ENCODE measurements at regions not wholly inside any gene's neighbourhood (a gene's known extent, or its start where the extent isn't known, plus 50 kb on each side); places are given as distances from the start of the nearest gene placed in this dataset.

DNA sequence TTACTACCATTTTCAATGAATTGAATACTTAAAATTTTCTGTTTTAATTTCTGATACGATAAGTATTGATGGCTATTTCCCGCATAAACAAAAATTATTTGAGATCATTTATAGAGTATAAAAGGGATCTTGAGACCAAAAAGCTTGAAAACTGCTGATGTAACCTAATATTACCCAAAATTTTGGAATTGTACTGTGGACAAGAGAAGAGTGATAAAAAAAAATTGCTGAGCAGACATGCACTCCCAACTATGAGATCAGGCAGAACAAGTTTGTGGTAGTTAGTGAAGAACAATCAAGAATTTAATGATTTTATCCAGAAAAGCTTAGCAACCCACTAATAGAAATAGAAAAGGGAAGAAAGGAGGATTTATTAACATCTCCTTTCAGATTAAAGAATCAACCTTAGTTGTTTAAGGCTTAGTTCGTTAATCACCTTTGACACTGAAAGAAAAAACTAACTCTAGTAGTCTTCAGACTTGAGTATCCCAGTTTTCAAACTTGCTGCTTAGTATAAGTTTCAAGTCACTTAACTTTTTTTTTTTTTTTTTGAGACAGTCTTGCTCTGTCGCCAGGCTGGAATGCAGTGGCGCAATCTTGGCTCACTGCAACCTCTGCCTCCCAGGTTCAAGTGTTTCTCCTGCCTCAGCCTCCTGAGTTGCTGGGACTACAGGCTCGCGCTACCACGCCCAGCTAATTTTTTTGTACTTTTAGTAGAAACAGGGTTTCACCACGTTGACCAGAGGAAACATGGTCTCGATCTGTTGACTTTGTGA, 50.6 kb upstream of the ZC3HAV1 start:
- Histone ChIP-seq H3K36me3 (ENCODE audit: control insufficient read depth, insufficient read depth, low read length) (no peaks in the 10 kb centered on the region), H3K9me3 (ENCODE audit: control insufficient read depth, insufficient read depth, low read length) (peaks cover 8% of the 10 kb centered on the region), H3K4me3 (ENCODE audit: low read depth, low read length) (no peak overlapping the region), H3K27ac (ENCODE audit: low read depth, low read length) (no peak overlapping the region), H3K4me1 (ENCODE audit: control insufficient read depth, insufficient read depth, low read length) (no peaks in the 10 kb centered on the region), H3K27me3 (ENCODE audit: control insufficient read depth, insufficient read depth, low read length) (no peaks in the 10 kb centered on the region)
- 96% methylated on average over 5 of the region's 10 CpGs for WGBS (ENCODE audit: insufficient coverage)
- no peak for DNase-seq (ENCODE audit: low read depth in 4 of 6, low spot score in 6 of 6)

- Histone ChIP-seq H3K36me3 (ENCODE audit: control insufficient read depth, insufficient read depth, low read length) (peaks cover 3% of the 10 kb centered on the region), H3K27me3 (ENCODE audit: control insufficient read depth, insufficient read depth, low read length) (no peaks in the 10 kb centered on the region), H3K4me3 (ENCODE audit: low read depth, low read length) (no peak overlapping the region), H3K9me3 (ENCODE audit: control insufficient read depth, insufficient read depth, low read length) (no peaks in the 10 kb centered on the region), H3K4me1 (ENCODE audit: control insufficient read depth, insufficient read depth, low read length) (no peaks in the 10 kb centered on the region), H3K27ac (ENCODE audit: low read depth, low read length) (no peak overlapping the region)
- DNase-seq (ENCODE audit: low read depth in 4 of 6, low spot score in 6 of 6): no peak
- no CpG with 5 or more reads among the region's 3 CpGs for WGBS (ENCODE audit: insufficient coverage)
Observed at GRCh38 chr7:139168479-139168878, 59.0 kb upstream of the ZC3HAV1 start.

DNA sequence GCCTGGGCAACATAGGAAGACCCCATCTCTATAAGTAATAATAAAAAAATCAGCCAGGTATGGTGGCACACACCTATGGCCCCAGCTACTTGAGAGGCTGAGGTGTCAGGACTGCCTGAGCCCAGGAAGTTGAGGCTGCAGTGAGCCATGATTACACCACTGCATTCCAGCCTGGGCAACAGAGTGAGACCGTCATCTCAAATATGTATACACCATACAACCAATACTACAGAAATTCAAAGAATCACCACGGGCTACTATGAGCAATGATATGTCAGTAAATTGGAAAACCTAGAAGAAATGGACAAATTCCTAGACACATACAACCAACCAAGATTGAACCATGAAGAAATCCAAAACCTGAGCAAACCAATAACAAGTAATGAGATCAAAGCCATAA, 60.3 kb upstream of the ZC3HAV1 start:
- no peaks in the 10 kb centered on the region for H3K27me3 ChIP-seq (ENCODE audit: control insufficient read depth, insufficient read depth, low read length)
- no CpG with 5 or more reads among the region's 2 CpGs for WGBS (ENCODE audit: insufficient coverage)
- no peak overlapping the region for H3K27ac ChIP-seq (ENCODE audit: low read depth, low read length)
- H3K9me3 ChIP-seq (ENCODE audit: control insufficient read depth, insufficient read depth, low read length): no peaks in the 10 kb centered on the region
- no peaks in the 10 kb centered on the region for H3K4me1 ChIP-seq (ENCODE audit: control insufficient read depth, insufficient read depth, low read length)
- DNase-seq (ENCODE audit: low read depth in 4 of 6, low spot score in 6 of 6): no peak
- H3K36me3 ChIP-seq (ENCODE audit: control insufficient read depth, insufficient read depth, low read length): peaks cover 7% of the 10 kb centered on the region
- H3K4me3 ChIP-seq (ENCODE audit: low read depth, low read length): no peak overlapping the region

GRCh38 chr7:139172775-139173174, 58.3 kb upstream of the UBN2 start:
- H3K36me3 ChIP-seq (ENCODE audit: control insufficient read depth, insufficient read depth, low read length): peaks cover 7% of the 10 kb centered on the region
- H3K4me1 ChIP-seq (ENCODE audit: control insufficient read depth, insufficient read depth, low read length): no peaks in the 10 kb centered on the region
- H3K27me3 ChIP-seq (ENCODE audit: control insufficient read depth, insufficient read depth, low read length): no peaks in the 10 kb centered on the region
- no peak overlapping the region for H3K27ac ChIP-seq (ENCODE audit: low read depth, low read length)
- 95% methylated on average over 4 of the region's 7 CpGs for WGBS (ENCODE audit: insufficient coverage)
- H3K4me3 ChIP-seq (ENCODE audit: low read depth, low read length): no peak overlapping the region
- no peaks in the 10 kb centered on the region for H3K9me3 ChIP-seq (ENCODE audit: control insufficient read depth, insufficient read depth, low read length)
- no peak for DNase-seq (ENCODE audit: low read depth in 4 of 6, low spot score in 6 of 6)

GRCh38 chr7:139177696-139178095, 53.3 kb upstream of the UBN2 start:
- H3K4me1 ChIP-seq (ENCODE audit: control insufficient read depth, insufficient read depth, low read length): no peaks in the 10 kb centered on the region
- no peak for DNase-seq (ENCODE audit: low read depth in 4 of 6, low spot score in 6 of 6)
- no peak overlapping the region for H3K4me3 ChIP-seq (ENCODE audit: low read depth, low read length)
- 100% methylated on average over 3 of the region's 3 CpGs for WGBS (ENCODE audit: insufficient coverage)
- no peak overlapping the region for H3K27ac ChIP-seq (ENCODE audit: low read depth, low read length)
- H3K27me3 ChIP-seq (ENCODE audit: control insufficient read depth, insufficient read depth, low read length): no peaks in the 10 kb centered on the region
- H3K36me3 ChIP-seq (ENCODE audit: control insufficient read depth, insufficient read depth, low read length): peaks cover 12% of the 10 kb centered on the region
- no peaks in the 10 kb centered on the region for H3K9me3 ChIP-seq (ENCODE audit: control insufficient read depth, insufficient read depth, low read length)

GRCh38 chr7:139180700-139181311, 50.2 kb upstream of the UBN2 start:
- WGBS (ENCODE audit: insufficient coverage): no CpG with 5 or more reads among the region's 5 CpGs
- Histone ChIP-seq H3K4me3 (ENCODE audit: low read depth, low read length) (no peak overlapping the region), H3K27me3 (ENCODE audit: control insufficient read depth, insufficient read depth, low read length) (no peaks in the 10 kb centered on the region), H3K9me3 (ENCODE audit: control insufficient read depth, insufficient read depth, low read length) (no peaks in the 10 kb centered on the region), H3K27ac (ENCODE audit: low read depth, low read length) (no peak overlapping the region), H3K4me1 (ENCODE audit: control insufficient read depth, insufficient read depth, low read length) (no peaks in the 10 kb centered on the region), H3K36me3 (ENCODE audit: control insufficient read depth, insufficient read depth, low read length) (peaks cover 12% of the 10 kb centered on the region)
- DNase-seq (ENCODE audit: low read depth in 4 of 6, low spot score in 6 of 6): peak in 1 of 6 donors; percentile 1
